ENCODE measurements at regions not wholly inside any gene's neighbourhood (a gene's known extent, or its start where the extent isn't known, plus 50 kb on each side); places are given as distances from the start of the nearest gene placed in this dataset.

DNA sequence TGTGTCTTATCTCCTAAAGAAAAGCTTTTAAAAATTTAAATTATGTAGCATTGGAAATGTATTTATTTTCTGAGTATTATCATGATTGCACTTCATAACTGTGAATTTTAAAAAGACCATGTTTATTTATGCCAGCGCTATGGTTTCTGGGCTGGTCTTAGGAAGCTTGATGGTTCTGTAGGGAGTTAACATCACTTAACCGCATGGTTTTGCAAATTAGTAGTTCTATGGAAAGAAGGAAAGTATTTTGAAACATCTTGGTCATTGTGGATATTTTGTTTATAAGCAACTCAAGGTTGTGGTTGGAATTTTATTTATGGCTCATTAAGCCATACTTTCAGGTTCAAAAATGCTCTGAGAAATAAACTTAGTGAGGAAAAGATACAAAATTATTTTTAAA lies 549.4 kb downstream of the STK39 start:
- TF ChIP-seq, protein P1, sequence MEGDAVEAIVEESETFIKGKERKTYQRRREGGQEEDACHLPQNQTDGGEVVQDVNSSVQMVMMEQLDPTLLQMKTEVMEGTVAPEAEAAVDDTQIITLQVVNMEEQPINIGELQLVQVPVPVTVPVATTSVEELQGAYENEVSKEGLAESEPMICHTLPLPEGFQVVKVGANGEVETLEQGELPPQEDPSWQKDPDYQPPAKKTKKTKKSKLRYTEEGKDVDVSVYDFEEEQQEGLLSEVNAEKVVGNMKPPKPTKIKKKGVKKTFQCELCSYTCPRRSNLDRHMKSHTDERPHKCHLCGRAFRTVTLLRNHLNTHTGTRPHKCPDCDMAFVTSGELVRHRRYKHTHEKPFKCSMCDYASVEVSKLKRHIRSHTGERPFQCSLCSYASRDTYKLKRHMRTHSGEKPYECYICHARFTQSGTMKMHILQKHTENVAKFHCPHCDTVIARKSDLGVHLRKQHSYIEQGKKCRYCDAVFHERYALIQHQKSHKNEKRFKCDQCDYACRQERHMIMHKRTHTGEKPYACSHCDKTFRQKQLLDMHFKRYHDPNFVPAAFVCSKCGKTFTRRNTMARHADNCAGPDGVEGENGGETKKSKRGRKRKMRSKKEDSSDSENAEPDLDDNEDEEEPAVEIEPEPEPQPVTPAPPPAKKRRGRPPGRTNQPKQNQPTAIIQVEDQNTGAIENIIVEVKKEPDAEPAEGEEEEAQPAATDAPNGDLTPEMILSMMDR (IDR thresholded peaks at IDR 0.05): no peak
- TF ChIP-seq EP300 (IDR thresholded peaks at IDR 0.05): no peak
- no peak for TF ChIP-seq POLR2A (IDR thresholded peaks at IDR 0.05)
